DMS114 treated with DMSO at 0.1 percent for 48 hours (cell line): ENCODE measurements at regions not wholly inside any gene's neighbourhood (a gene's known extent, or its start where the extent isn't known, plus 50 kb on each side); places are given as distances from the start of the nearest gene placed in this dataset.

ENCODE experiments used
- DNase-seq: peaks from one replicate; lab custom pipeline; 2025; ENCODE audit not compliant: unreplicated experiment; lab: John Stamatoyannopoulos, UW

DNA sequence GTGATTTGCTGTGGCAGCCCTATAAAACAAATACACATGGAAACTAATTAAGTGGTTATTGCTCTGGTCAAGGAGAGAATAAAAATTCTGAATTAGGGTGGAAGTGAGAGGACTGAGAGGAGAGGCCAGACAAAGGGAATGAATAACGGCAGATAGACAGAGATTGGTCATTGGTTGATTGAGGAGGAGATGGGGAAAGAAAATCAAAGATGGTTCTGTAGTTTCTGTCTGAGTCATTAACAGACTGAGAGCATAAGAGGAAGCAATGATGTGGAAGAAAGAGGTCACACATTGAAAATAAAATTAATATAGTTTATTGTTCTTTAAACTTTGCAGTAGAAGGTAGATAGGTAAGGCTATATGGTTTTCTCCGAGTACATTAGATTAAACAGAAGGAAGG lies 469.8 kb downstream of the ACTL7B start:
- DNase-seq: no peak

DNA sequence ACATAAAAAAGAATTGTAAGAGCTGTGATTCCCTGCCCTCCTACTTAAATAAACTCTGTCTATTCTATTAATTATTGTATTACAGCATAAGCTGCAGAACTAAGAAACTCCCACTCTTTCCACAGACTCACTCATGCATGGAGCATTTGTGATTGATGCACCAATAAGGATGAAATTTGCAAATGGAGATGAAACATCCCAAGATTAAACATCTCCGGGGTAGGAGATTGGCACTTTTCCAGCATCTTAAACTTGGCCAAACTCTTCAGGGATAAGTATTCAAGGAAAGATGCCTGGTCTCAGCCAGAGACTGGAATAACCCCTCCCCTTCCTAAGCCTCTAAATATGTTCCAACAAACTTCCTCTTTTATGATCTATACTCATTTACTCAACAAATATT lies 472.0 kb downstream of the ACTL7B start:
- no peak for DNase-seq

DNA sequence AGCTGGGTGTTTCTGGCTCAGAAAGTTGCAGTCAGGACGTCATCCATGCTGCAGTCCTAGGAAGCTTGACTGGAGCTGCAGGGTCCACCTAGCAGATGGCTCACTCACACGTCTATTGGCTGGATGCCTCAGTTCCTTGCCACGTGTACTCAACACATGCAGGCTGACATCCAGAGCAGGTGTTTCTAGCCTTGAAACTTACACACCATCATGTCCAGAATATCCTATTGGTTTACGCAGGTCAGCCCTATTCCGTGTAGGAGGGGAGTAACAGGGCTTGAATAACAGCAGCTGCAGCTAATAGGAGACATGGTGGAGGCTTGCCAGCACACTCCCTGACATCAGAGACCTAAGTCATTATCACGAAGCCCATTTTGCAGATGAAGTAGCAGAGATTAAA lies 473.5 kb downstream of the ACTL7B start:
- no peak for DNase-seq

DNA sequence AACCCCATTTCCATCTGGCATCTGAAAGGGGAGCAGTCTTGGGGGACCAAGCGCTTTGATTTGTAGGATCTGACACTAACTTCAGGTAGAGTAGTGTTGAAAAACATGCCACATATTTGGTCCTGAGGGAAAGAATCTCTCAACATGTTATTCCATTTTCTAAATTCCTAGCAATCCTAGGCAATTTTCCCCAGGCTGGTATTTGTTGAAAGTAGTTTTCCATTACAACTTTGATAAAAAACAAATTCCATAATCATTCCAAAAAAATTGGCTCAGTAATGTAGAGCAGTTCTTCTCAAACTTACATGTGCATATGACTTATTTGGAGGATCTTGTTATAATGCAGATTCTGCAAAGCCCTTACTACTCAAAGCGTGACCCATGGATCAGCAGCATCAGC lies 477.9 kb downstream of the ACTL7B start:
- no peak for DNase-seq

DNA sequence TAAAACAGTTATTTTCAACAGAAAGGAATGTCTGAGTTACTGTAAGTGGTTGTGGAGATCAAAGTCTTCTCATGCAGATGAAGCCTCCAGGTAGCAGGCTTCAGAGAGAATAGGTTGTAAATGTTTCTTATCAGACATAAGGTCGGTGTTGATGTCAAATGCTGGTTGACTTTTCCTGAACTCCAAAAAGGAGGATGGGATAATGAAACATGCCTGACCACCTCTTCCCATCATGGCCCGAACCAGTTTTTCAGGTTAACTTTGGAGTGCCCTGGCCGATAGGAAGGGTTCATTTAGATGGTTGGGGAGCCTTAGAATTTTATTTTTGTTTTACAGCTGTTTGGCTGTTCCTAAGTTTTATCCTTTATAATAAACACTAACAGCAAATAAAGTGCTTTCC lies 478.4 kb downstream of the ACTL7B start:
- DNase-seq: no peak

DNA sequence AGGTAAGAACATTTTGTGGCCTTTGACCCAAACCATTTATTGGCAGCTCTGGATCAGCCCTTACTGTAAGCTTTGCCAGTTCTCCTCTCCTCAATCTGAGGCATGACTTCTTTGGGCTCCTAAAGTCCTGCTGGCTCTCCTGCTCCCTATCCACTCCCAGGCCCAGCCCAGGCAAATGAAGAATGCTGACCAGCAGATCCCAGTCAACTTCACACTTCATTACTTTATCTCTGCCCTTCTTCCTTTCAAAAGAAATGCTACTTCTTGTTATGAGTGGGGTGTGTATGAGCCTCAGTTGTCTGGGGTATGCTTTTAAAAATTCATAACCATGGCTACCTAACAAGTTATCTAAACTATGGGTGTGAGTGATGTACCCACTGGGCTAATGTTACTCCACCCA lies 479.6 kb downstream of the ACTL7B start:
- no peak for DNase-seq

DNA sequence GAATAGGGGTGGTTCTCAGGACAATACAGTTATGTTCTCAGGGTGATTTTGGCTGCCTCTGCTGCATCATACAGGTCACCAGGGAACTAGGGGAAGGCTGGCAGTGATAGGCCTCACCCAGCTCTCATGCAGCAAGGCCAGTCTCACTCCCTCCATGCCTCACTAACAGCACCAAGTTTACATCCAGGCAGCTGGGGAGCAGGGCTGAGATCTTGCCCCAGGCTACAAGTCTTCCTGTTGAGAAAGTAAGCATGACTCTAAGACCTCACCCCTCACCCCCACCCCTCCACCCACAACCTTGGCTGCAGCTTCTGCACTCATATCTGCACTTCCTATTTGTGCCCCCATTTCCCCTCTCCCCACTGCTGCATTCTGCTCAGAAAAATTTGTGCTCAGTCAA lies 481.2 kb downstream of the ACTL7B start:
- DNase-seq: no peak

DNA sequence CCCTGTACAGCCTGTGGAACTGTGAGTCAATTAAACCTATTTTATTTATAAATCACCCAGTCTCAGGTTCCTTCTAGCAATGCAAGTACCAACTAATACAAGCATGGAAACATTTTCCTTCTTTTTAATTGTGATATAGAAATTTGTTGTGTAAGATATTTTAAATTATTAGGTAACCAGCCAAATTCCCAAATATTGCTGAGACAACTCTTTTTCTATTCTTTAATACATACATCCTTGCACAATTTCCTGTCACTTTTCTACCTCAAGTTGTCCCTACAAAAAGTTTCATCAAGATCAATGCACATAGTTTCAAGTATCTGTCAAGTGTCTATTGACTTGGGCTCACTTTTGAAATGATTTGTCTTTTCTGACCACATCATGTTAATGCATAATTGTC lies 488.6 kb downstream of the ACTL7B start:
- DNase-seq: no peak

DNA sequence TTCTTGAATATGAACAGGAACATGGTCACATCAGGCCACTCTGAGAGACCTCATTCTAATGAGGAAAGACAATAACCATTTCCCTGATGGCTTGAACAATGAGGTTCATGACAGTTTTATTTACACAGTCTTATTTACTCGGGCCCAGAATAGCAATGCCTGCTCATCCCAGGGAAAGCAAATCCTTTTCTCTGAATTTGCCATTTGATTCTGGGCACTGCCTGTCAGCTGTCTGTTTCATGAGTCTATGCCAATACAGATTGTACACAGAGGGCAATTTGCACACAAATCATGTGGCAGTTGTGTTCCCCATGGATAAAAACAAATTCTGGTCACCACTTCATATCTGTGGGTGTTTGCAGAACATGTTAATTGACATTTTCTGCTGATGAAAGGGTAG lies 492.5 kb downstream of the ACTL7B start:
- no peak for DNase-seq

DNA sequence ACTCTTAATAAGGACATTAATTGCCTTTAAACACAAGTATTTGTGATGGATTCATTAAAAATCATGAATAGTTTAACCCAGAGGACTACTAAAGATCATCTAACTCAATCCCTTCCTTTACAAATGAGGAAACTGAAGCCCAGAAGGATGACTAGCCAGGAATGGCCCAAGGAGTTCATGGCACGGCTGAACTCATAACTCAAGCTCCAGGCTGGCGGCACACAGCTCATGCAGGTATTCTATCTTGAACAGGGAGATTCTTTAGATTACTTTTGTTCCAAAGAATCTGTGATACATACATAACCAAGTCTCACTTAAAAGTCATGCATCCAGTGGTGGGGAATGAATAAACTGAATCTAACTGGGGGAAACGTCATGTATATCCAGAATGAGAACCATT lies 495.5 kb downstream of the ACTL7B start:
- DNase-seq: no peak

DNA sequence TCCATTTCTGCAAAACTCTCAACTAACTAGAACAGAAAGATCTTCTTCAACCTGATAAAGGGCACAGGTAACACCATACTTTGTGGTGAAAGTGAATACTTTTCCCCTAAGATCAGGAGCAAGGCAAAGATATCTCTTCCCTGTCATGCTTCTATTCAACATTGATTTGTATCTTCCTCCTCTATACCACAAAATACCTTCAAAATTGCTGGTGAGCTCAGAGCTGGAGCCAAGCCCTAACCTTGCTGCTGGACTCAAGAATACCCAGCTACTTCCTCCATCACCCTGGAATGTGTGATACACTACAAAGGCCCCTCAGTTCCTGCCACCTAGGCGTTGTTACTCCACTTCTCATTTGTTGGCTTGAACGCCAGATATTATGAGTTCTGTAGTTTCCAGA lies 499.0 kb downstream of the ACTL7B start:
- DNase-seq: no peak

DNA sequence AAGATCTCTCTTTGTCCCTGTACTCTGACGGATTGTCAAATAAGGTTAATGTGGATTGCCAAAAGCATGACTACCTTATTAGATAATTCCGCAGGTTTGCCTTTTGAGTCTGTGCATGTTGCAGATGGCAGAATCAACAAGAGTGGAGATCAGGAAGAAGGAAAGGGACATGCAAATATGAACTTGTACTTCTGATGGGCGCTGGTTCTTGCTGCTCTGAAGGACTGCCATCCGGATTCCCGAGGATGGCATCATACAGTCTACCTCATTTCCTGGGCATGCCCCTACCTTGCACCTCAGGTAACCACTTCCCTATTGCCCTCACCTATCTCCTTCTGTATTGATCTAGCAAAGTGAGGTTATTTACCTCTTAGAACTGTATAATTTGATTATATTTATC lies 504.2 kb downstream of the ACTL7B start:
- DNase-seq: no peak

DNA sequence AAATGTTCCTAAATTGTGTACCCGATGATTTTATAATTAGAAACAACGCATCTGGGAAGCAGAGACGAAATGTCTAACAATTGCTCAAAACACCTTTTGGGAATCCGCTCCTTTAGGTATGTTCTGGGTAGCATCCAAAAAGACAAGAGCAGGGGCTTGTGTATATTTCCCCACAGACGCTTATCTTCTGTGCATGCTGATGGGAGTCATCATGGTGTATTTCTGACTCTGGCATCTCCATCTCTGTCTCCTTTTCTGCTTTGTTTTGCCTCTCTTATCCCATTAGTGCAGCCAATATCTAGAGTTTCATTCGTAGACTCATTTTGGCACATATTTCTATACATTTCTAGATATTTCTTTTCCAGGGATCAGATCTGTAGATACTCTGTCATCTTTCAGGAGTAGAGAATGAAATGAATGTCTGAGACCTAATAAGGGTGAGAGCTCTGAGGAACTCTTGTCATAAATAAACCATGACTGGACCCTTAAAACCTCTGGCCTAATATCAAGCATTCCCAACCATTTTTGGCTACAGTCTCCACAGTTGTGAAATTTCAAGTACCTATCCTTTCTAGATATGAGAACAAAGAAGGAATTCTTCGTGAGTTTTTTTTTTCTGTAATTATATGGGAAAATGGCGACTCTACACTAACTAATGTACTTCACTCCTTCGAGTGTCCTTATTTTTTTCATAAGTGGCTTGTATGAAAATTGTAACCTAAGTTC lies 508.2 kb downstream of the ACTL7B start:
- no peak for DNase-seq

DNA sequence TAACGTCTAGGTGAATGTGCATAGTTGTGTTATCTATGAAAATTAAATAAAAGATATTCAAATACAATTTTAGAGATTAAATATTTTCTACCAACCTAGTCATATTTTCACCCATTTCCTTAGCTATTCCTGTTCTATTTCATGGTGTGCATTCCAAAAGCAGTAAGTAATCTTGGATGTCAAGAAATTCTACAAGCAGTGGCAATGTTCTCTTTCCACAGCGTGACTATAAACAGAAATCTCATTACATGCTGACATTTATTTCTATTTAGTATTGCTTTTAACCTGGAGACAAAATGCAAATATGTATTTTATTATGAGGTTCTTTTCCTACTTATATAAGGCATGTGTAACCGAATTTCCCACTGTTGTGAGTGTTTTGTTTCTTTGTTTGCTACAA lies 510.0 kb downstream of the ACTL7B start:
- DNase-seq: no peak

DNA sequence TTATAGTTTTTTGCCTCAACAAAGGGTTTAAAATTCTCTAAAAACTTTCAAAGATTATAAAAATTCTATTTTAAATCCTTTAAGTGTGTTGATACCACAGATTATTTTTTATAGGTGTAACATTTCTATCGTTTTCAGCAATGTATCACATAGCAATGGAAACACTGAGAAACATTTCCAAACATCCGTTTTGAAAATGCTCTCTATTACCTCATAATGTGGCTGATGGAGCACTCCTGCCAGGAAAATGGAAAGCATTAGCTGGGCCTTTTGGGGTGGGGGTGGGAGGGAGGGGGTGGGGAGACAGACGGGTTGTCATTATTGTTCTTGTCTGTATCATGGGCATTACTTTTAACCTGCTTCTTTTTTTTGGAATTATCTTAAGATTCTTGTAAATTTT lies 516.5 kb downstream of the ACTL7B start:
- DNase-seq: no peak

DNA sequence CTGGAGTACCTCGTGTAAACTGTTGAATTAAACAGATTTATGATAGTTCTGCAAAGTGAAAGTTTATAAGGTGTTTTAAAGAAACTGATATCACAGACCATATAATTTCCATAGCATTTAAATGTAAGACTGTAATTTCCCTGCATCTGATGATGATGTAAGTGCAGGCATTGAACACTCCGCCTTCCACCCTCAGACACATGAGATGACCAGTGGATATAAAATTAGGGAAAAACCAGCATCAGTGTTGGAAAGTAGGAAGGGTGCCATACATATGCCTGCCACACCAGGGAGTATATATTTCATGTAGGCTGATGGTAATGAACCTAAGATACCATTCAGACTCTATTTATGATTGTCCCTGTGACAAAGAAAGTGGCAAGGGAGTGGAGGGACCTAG lies 519.2 kb downstream of the ACTL7B start:
- no peak for DNase-seq

DNA sequence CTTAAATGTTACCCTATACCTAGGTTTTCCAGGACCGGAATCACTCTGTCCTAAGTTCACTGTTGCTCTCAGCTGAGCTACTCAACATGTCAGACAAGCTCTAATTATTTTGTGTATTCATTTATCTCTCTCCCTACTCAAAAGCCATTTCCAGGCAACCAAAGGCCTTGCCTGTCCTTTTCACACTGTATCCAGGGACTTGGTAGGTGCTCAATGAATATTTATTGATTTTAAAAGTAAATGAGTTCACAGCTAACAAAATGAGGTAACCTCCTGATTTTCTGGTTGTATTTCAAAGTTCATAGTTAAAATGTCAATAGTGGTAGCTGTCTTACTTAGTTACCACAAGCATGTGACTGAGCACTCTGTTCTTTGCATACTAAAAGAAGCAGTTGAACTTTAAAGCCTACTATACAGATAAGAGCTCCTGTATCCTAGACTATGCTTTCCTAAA lies 522.2 kb downstream of the ACTL7B start:
- DNase-seq: no peak

DNA sequence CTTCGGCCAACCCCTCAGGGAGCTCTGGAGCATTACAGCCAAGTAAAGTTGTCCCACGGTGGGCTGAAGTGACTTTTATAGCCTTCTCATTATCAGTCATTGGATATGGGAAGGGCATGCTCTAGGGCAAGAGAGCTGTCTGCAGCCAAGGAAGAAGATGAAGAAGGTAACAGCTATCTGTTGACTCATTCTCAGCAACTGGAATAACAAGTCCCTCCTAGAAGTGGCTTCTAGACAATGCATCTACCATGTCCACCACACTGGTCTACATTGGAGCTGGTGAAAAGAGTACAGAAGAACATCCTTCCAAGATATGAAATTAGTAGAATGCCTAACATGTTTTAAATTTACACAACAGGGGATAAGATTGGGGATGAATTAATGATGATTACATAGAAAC lies 524.2 kb downstream of the ACTL7B start:
- DNase-seq: no peak

DNA sequence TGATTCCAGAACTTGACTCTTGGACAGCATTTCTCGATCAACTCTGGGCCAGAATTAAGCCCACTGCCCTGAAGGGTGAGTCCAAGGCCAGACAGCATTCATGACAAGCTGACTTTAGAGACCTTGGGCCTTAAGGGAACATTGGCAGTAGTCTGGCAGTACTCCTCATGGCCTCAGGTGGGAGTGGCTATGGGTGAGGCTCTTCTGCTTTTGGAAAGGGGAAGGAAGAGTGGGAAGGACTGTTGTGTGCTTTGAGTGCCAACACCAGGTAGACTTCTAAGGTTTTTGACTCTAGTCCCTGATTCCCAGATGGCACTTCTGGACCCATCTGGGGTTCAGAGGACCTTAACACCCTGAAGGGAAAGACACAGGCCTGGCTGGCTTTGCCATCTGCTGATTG lies 530.4 kb downstream of the ACTL7B start:
- no peak for DNase-seq

DNA sequence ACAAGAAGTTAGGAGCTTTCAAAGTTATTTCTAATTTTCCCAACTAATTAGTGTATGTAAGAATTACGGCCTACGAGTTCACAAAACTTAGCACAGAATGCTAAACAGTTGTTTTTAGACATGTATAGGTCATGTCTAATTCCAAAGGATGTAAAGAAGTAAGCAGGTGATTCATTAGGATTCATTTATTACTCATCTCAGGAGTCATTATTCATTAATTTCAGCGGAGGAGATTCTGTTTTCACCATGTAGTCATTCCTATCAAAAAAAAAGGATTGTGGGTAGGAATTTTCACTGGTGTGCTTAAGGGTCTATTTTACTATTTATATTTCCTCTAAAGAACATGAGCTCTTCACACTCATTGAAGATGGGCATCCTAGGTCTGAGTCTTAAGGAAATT lies 532.2 kb downstream of the ACTL7B start:
- no peak for DNase-seq

DNA sequence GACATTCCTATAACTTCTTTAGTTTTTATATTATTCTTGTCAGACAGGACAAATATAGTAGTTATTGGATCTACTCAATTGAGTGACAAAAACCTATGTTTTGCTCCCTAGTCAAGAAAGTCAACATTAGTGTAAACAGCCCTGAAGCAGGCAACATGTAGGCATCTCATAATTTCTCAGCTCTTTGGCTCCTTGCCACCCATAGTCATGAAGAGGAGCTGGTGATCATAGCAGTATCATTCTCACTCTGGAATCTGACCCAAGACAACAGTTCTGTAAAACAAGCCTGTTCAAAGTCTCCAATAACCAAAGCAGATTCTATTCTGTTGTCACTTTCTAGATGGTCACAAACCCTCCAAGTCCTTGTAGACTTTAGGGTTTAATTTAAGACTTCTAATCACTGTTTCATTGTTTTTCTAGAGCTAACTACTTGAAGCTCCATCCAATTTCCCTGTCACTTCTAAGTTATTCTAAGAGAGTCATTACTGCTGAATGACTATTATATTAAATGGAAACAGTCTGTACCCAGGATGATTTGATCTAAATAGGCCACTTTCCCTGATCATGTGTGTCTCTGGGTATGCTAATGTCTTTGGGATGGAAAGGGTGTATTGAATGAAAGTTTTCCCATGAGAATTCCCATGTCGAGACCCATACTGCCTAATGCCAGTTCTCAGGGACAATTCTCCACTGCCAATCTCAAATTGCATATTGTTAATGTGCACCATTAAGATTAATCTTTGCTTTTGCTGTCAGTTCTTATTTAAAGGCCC lies 533.3 kb downstream of the ACTL7B start:
- no peak for DNase-seq

DNA sequence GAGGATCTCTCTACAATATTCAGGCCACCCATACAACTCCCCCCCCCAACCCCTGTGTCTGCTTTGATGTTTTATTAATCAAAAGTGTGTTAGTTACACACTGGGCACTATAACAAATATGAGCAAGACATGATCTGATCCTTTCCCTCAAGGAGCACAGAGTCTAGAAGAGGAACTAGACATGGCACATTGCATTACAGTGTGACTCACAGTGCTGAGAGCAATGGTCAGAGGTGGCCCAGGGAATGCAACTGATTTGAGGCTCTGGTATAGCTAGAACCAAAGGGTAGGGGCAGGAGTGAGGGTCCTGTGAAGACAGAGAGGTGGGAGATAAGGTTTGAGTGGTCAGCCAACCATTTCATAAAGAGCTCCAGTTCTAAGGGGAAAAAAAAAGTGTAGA lies 539.2 kb downstream of the ACTL7B start:
- no peak for DNase-seq

DNA sequence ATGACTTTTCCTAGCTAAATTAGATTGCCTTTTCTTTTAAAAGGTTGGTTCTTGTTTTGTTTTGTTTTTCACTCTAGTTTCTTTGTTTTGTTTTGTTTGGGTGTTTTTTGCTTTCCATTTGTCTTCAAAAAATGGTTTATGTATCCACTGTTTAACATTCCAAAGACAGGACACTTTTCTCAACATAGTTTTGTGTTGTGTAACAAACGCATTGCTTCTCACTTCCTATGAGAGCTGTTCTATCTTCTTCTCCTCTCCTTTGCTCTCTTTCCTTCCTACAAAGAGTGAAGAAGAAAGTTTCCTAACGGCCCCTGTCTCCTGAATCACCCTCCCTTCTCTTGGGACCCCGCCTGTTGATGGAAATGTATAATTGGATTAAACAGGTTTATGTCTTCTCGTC lies 539.7 kb downstream of the ACTL7B start:
- DNase-seq: no peak
